HAP-1 (cell line): ENCODE measurements at regions not wholly inside any gene's neighbourhood (a gene's known extent, or its start where the extent isn't known, plus 50 kb on each side); places are given as distances from the start of the nearest gene placed in this dataset.

Source experiments
- DNase-seq, 2 experiments: peaks; one replicate each; pipeline ENCODE4 v3.0.0-alpha.2; 2016 to 2020; ENCODE audit warnings: low spot score in 2 of 2
- H3K27me3 ChIP-seq: fragments of 250-450 bp; sonication (Bioruptor Pico); 2 replicates; pipeline ENCODE4 v1.5.1; 2020; ENCODE audit warnings: low read depth, mild to moderate bottlenecking, moderate library complexity
- H3K36me3 ChIP-seq: fragments of 250-450 bp; sonication (Bioruptor Pico); replicated peaks from 2 replicates; pipeline ENCODE4 v1.5.1; 2020; ENCODE audit warnings: mild to moderate bottlenecking
- H3K4me1 ChIP-seq: fragments of 250-450 bp; sonication (Bioruptor Pico); 2 replicates; pipeline ENCODE4 v1.5.1; 2020; ENCODE audit warnings: mild to moderate bottlenecking
- H3K4me3 ChIP-seq: fragments of 250-450 bp; sonication (Bioruptor Pico); 2 replicates; pipeline ENCODE4 v1.5.1; 2020; ENCODE audit warnings: mild to moderate bottlenecking, moderate library complexity
- H3K9me3 ChIP-seq: fragments of 250-450 bp; sonication (Bioruptor Pico); 2 replicates; pipeline ENCODE4 v1.5.1; 2020; ENCODE audit warnings: mild to moderate bottlenecking, moderate library complexity
- in situ Hi-C: fragments of 300-500 bp; cut with MboI; formaldehyde crosslinking; loops from 3 replicates; pipeline ENCODE4 v1.14.3; 2020; ENCODE audit warnings: low sequenced_read_pairs, inconsistent platforms, mixed read lengths

GRCh38 chr2:51880153-51880552, 848.2 kb upstream of the NRXN1 start:
- in situ Hi-C loops = no loop called here
- no peaks in the 10 kb centered on the region for H3K36me3 ChIP-seq
- DNase-seq = no peak
- no peak overlapping the region for H3K4me3 ChIP-seq
- H3K27me3 ChIP-seq = no peaks in the 10 kb centered on the region
- no peaks in the 10 kb centered on the region for H3K9me3 ChIP-seq
- H3K4me1 ChIP-seq = no peaks in the 10 kb centered on the region

GRCh38 chr2:51866361-51866760, 834.4 kb upstream of the NRXN1 start:
- no peaks in the 10 kb centered on the region for H3K9me3 ChIP-seq
- no peak for DNase-seq
- no peak overlapping the region for H3K4me3 ChIP-seq
- no peaks in the 10 kb centered on the region for H3K27me3 ChIP-seq
- in situ Hi-C loops = no loop called here
- H3K4me1 ChIP-seq = no peaks in the 10 kb centered on the region
- no peaks in the 10 kb centered on the region for H3K36me3 ChIP-seq

DNA sequence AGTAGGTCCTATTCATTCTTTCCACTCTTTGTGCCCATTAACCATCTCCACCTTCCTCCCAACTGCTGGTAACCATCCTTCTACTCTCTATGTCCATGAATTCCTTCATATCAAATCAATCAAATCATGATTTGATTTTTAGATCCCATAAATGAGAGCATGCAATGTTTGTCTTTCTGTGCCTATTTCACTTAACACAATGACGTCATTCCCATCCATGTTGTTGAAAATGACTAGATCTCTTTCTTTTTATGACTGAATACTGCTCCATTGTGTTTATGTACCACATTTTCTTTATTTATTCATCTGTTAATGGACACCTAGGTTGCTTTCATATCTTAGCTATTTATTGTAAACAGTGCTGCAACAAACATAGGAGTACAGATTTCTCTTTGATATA, 827.3 kb upstream of the NRXN1 start:
- Histone ChIP-seq H3K9me3 (no peaks in the 10 kb centered on the region), H3K36me3 (no peaks in the 10 kb centered on the region)
- in situ Hi-C loops = no loop called here

DNA sequence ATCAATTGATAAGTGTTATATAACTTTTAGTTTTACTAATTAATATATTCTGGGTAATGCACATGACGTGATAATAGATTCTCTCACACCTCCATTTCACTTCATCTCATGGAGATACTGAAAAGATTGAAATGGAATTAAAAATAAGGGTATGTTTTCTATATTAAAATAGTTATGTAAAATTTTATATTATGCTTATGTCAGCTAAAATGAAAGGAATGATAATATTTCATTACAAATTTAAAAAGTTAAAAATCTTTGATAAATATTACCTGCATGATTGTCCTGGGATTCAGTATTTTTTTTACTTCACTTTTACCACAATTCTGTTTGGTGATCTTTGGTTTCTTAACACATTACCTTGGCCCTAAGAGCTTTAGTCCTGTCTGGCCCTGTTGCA, 823.8 kb upstream of the NRXN1 start:
- Histone ChIP-seq H3K4me3 (no peak overlapping the region), H3K4me1 (no peaks in the 10 kb centered on the region), H3K36me3 (no peaks in the 10 kb centered on the region), H3K9me3 (no peaks in the 10 kb centered on the region), H3K27me3 (no peaks in the 10 kb centered on the region)
- in situ Hi-C loops = no loop called here
- DNase-seq = no peak

More for the DNA sequence above, 827.3 kb upstream of the NRXN1 start:
- Histone ChIP-seq H3K4me3 (no peak overlapping the region), H3K4me1 (no peaks in the 10 kb centered on the region), H3K27me3 (no peaks in the 10 kb centered on the region)
- no peak for DNase-seq

DNA sequence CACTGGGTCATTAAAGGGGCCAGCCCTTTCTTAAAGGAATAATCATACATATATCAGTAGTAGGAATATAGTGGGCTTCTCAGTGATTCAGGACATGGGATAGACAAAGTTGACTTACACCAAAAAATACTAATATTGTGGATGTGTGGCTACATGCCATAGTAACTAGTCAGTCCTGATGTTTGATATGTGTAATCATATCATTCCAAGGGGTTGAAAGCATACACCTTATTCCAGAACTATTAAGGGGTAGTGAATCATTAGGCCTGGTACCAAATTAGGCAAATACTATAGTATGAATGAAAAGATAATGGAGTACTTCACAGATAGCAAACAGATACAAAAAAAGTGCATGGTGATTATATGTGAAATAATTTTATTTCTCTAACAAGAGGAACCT, 814.9 kb upstream of the NRXN1 start:
- Histone ChIP-seq H3K4me1 (peaks cover 12% of the 10 kb centered on the region), H3K9me3 (no peaks in the 10 kb centered on the region; the same call in 1 of the 2 replicates), H3K27me3 (no peaks in the 10 kb centered on the region), H3K4me3 (no peak overlapping the region), H3K36me3 (no peaks in the 10 kb centered on the region)
- no peak for DNase-seq
- in situ Hi-C loops = no loop called here

DNA sequence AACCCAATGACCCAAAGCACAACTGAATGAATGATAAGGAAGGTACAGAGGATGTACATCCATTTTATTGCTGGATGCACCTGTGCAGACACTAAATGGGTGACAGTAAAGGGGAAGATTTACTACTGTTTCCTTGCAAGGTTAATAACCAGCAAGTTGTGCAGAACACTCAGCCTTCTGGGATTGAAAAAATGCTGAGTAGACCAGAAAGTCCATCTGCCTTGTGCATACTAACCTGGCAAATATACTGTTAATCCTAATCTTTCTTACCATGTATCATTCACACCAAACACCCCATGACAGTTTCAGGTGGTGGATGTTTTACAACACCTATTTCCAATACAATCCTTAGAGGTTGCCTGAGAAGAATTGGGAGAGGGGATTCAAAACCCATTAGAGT, 814.1 kb upstream of the NRXN1 start:
- no peak overlapping the region for H3K4me3 ChIP-seq
- in situ Hi-C loops = no loop called here
- H3K4me1 ChIP-seq = peaks cover 12% of the 10 kb centered on the region
- H3K27me3 ChIP-seq = no peaks in the 10 kb centered on the region
- H3K36me3 ChIP-seq = no peaks in the 10 kb centered on the region
- no peaks in the 10 kb centered on the region; the same call in 1 of the 2 replicates for H3K9me3 ChIP-seq
- DNase-seq = no peak

GRCh38 chr2:51844596-51844995, 812.7 kb upstream of the NRXN1 start:
- DNase-seq = peak; percentile 14 to 65
- no peaks in the 10 kb centered on the region for H3K36me3 ChIP-seq
- H3K4me1 ChIP-seq = peaks cover 12% of the 10 kb centered on the region
- H3K9me3 ChIP-seq = no peaks in the 10 kb centered on the region; the same call in 1 of the 2 replicates
- in situ Hi-C loops = no loop called here
- no peaks in the 10 kb centered on the region for H3K27me3 ChIP-seq
- H3K4me3 ChIP-seq = no peak overlapping the region

DNA sequence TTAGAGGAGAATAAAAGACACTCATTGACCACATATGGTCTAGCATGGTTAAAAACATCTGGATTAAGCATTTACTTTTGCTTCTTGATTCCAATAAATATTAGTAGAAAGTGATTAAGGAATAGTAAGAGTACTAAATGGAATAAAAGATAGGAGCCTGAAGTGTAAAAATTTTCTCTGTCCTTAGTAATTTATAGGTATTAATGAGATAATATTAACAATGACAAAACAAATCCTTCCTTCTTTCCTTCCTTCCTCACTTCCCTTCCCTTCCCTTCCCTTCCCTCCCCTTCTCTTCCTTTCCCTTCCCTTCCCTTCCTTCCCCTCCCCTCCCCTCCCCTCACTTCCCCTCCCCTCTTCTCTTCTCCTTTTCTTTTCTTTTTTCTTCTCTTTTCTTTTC, 797.5 kb upstream of the NRXN1 start:
- H3K4me3 ChIP-seq = no peak overlapping the region
- no peak for DNase-seq
- no peaks in the 10 kb centered on the region for H3K27me3 ChIP-seq
- in situ Hi-C loops = no loop called here
- no peaks in the 10 kb centered on the region for H3K4me1 ChIP-seq
- H3K36me3 ChIP-seq = no peaks in the 10 kb centered on the region
- no peaks in the 10 kb centered on the region for H3K9me3 ChIP-seq

DNA sequence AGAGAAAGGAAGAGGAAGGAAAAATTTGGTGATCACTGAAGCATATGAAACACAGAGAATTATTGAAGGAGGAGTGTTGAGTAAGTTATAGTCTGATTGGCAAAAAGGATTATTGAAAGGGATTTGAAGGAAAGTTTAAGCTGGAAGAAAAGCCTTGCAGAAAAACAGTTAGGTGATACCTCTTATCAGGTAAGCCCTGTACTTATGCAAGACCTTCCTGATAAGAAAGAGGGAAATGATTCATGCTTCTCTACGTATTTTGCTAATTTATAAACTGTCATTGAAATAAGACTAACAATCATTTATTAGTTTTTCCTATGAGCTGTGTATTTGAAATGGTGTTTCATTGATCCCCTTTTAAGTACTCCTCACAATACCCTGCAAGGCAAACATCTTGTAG, 793.9 kb upstream of the NRXN1 start:
- Histone ChIP-seq H3K36me3 (no peaks in the 10 kb centered on the region), H3K4me3 (no peak overlapping the region), H3K4me1 (no peaks in the 10 kb centered on the region; the same call in 1 of the 2 replicates), H3K27me3 (no peaks in the 10 kb centered on the region), H3K9me3 (no peaks in the 10 kb centered on the region)
- DNase-seq = no peak
- in situ Hi-C loops = no loop called here

- Histone ChIP-seq H3K4me3 (no peak overlapping the region), H3K27me3 (no peaks in the 10 kb centered on the region), H3K36me3 (no peaks in the 10 kb centered on the region), H3K4me1 (no peaks in the 10 kb centered on the region), H3K9me3 (no peaks in the 10 kb centered on the region)
- DNase-seq = no peak
- in situ Hi-C loops = no loop called here
These were observed 781.3 kb upstream of the NRXN1 start for GRCh38 chr2:51813247-51813646.

DNA sequence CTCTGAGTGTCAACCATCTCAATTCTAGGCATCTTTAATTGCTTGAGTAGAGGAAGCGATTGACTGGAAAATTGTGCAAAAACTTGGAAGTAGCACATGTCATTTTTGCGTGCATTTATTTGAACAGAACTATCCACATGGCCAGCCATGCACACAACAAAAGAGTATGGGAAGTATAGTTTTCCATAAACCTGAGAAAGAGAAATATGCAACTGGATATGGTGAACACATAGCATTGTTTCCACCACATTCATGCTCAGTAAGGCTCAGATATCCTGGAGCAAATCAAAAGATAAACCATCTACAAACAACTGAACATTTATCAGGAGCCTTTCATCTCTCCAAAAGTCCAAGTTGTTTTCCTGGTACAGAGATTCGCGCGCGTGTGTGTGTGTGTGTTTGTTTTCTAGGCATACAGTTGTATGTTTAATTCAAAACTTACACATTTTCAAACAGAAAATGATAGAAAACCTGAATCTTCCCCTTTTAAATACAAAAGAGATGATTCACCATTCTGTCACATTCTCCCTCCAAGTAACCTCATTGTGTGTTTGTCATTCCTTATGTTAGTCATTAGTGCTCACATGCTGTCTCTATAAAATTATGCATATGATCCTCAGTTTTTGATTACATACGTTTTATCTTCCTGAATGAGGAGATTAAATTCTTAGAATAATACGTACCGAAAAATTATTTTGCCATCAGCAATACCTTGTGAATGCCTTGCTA, 780.4 kb upstream of the NRXN1 start:
- Histone ChIP-seq H3K27me3 (no peaks in the 10 kb centered on the region), H3K4me1 (no peaks in the 10 kb centered on the region), H3K4me3 (no peak overlapping the region), H3K36me3 (no peaks in the 10 kb centered on the region), H3K9me3 (no peaks in the 10 kb centered on the region)
- no peak for DNase-seq
- in situ Hi-C loops = no loop called here

- no peaks in the 10 kb centered on the region for H3K9me3 ChIP-seq
- peak in 1 of 2 experiments; percentile 22 for DNase-seq
- H3K4me3 ChIP-seq = no peak overlapping the region
- no peaks in the 10 kb centered on the region for H3K4me1 ChIP-seq
- H3K36me3 ChIP-seq = no peaks in the 10 kb centered on the region
- in situ Hi-C loops = no loop called here
- H3K27me3 ChIP-seq = no peaks in the 10 kb centered on the region
These were observed 778.3 kb upstream of the NRXN1 start for GRCh38 chr2:51810197-51810596.

- in situ Hi-C loops = no loop called here
- H3K4me1 ChIP-seq = no peaks in the 10 kb centered on the region
These were observed 775.3 kb upstream of the NRXN1 start for GRCh38 chr2:51807229-51807628.

DNA sequence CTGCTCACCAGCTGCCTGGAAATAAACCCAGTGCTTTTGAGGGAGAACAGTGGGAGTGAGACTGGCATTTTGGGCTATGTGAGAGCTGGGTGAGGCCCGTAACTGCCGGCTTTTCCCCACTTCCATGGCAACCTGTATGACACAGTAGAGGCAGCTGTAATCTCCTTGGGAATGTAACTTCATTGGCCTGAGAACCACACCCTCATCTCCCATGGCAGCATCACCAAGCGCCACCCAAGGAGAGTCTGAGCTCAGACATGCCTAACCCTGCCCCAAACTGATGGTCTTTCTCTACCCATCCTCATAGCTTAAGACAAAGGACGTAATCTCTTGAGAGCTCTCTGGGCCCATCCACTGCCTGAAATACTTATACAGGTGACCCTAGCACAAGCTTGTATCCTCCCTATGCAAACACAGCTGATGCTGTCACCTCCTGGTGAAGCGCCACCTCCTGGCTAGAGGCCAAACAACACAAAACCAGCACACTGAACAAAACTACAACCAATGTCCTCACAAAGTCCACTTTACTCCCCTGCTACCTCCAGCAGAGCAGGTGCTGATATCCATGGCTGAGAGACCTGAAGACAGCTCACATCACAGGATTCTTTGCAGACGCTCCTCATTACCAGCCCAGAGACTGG, 763.4 kb upstream of the NRXN1 start:
- DNase-seq = peak in 1 of 2 experiments; percentile 65

More at GRCh38 chr2:51807229-51807628, 775.3 kb upstream of the NRXN1 start:
- H3K9me3 ChIP-seq = no peaks in the 10 kb centered on the region
- H3K4me3 ChIP-seq = no peak overlapping the region
- no peaks in the 10 kb centered on the region for H3K36me3 ChIP-seq
- H3K27me3 ChIP-seq = no peaks in the 10 kb centered on the region
- DNase-seq = no peak

More for the DNA sequence above, 763.4 kb upstream of the NRXN1 start:
- Histone ChIP-seq H3K4me1 (no peaks in the 10 kb centered on the region), H3K4me3 (no peak overlapping the region), H3K9me3 (no peaks in the 10 kb centered on the region; the same call in 1 of the 2 replicates), H3K36me3 (no peaks in the 10 kb centered on the region), H3K27me3 (no peaks in the 10 kb centered on the region)
- in situ Hi-C loops = no loop called here
